ENCODE measurements at regions not wholly inside any gene's neighbourhood (a gene's known extent, or its start where the extent isn't known, plus 50 kb on each side); places are given as distances from the start of the nearest gene placed in this dataset.

GRCh38 chr6:121614115-121614514, 178.7 kb downstream of the GJA1 start:
- intact Hi-C loops (cut with micrococcal nuclease), result loop anchor here (10.0 kb wide), 1 partner anchor 231 kb away; no protein-coding TSS in a partner anchor
- Histone ChIP-seq H3K36me3 (ENCODE audit: low read depth, low read length) (no peaks in the 10 kb centered on the region), H3K27me3 (ENCODE audit: low read length) (no peaks in the 10 kb centered on the region), H4K20me1 (ENCODE audit: low read length) (no peaks in the 10 kb centered on the region), H3K9me2 (replicated peaks; ENCODE audit: low read length) (no peaks in the 10 kb centered on the region), H3K79me2 (ENCODE audit: low read length) (no peaks in the 10 kb centered on the region), H3F3A (ENCODE audit: low read length, unreplicated experiment) (no peaks in the 10 kb centered on the region), H3K4me2 (ENCODE audit: low read length) (no peak overlapping the region), H3K9ac (ENCODE audit: low read length) (no peak overlapping the region), H3K4me1 (ENCODE audit: insufficient read depth, low read length) (no peaks in the 10 kb centered on the region), H3K4me3 (ENCODE audit: low read length) (no peak overlapping the region), H2AFZ (ENCODE audit: low read length) (no peak overlapping the region), H3K27ac (ENCODE audit: low read length) (no peak overlapping the region), H3K9me3 (ENCODE audit: low read length) (no peaks in the 10 kb centered on the region)
- POLR2A ChIA-PET (ENCODE audit: unreplicated experiment), result no interaction called here
- BruUV-seq (replicated peaks), result no TSS peak
- DNase-seq (no peak), ATAC-seq (no peak)
- no peak for TF ChIP-seq EZH2phosphoT487 (IDR thresholded peaks at IDR 0.05; ENCODE audit: borderline replicate concordance, low read length)
- no peak for TF ChIP-seq CTCF (conservative IDR thresholded peaks at IDR 0.05; ENCODE audit: low read depth, low read length)
- TF ChIP-seq EZH2 (IDR thresholded peaks at IDR 0.05; ENCODE audit: low read length, unreplicated experiment), result no peak
- CTCF ChIA-PET, result no interaction called here

- peak; percentile 17 for DNase-seq
- no peak overlapping the region for H3K9ac ChIP-seq (ENCODE audit: low read length)
- CTCF ChIA-PET, result interaction anchor here (0.6 kb wide), 1 partner anchor 109 kb away, joined by 3 read pairs; no protein-coding TSS in a partner anchor
These were observed 180.0 kb downstream of the GJA1 start for GRCh38 chr6:121615493-121615892.

More at GRCh38 chr6:121615493-121615892, 180.0 kb downstream of the GJA1 start:
- no peak overlapping the region for H2AFZ ChIP-seq (ENCODE audit: low read length)
- H3K27me3 ChIP-seq (ENCODE audit: low read length), result no peaks in the 10 kb centered on the region
- H3K4me2 ChIP-seq (ENCODE audit: low read length), result no peak overlapping the region
- no peaks in the 10 kb centered on the region for H3K9me3 ChIP-seq (ENCODE audit: low read length)
- BruUV-seq (replicated peaks), result no TSS peak
- H3K4me1 ChIP-seq (ENCODE audit: insufficient read depth, low read length), result no peaks in the 10 kb centered on the region
- no peaks in the 10 kb centered on the region for H4K20me1 ChIP-seq (ENCODE audit: low read length)
- no peaks in the 10 kb centered on the region for H3K36me3 ChIP-seq (ENCODE audit: low read depth, low read length)
- TF ChIP-seq CTCF (conservative IDR thresholded peaks at IDR 0.05; ENCODE audit: low read depth, low read length) (peak; percentile 44), EZH2phosphoT487 (IDR thresholded peaks at IDR 0.05; ENCODE audit: borderline replicate concordance, low read length) (no peak)
- POLR2A ChIA-PET (ENCODE audit: unreplicated experiment), result no interaction called here
- H3F3A ChIP-seq (ENCODE audit: low read length, unreplicated experiment), result no peaks in the 10 kb centered on the region
- no peak overlapping the region for H3K27ac ChIP-seq (ENCODE audit: low read length)
- intact Hi-C loops (cut with micrococcal nuclease), result loop anchor here (10.0 kb wide), 1 partner anchor 229 kb away; no protein-coding TSS in a partner anchor
- no peaks in the 10 kb centered on the region for H3K79me2 ChIP-seq (ENCODE audit: low read length)
- H3K4me3 ChIP-seq (ENCODE audit: low read length), result no peak overlapping the region
- ATAC-seq, result no peak
- no peaks in the 10 kb centered on the region for H3K9me2 ChIP-seq (replicated peaks; ENCODE audit: low read length)

Measured in PC-3 (cell line).